RPMI7951 (cell line): ENCODE measurements at regions not wholly inside any gene's neighbourhood (a gene's known extent, or its start where the extent isn't known, plus 50 kb on each side); places are given as distances from the start of the nearest gene placed in this dataset.

Source experiments
- DNase-seq: peaks from one replicate; pipeline ENCODE4 v3.0.0-alpha.2; 2012; ENCODE audit warnings: low read depth

GRCh38 chr2:81734981-81735380, 1430.4 kb upstream of the LRRTM1 start:
- peak; percentile 7 for DNase-seq

- no peak for DNase-seq
Observed at GRCh38 chr2:81714817-81715216, 1410.3 kb upstream of the LRRTM1 start.

- DNase-seq, result no peak
Observed at GRCh38 chr2:81706856-81707255, 1402.3 kb upstream of the LRRTM1 start.

- DNase-seq, result no peak
Observed at GRCh38 chr2:81703831-81704230, 1399.3 kb upstream of the LRRTM1 start.

GRCh38 chr2:81692566-81692965, 1388.0 kb upstream of the LRRTM1 start:
- DNase-seq, result no peak

- DNase-seq, result no peak
Observed at GRCh38 chr2:81675641-81676040, 1371.1 kb upstream of the LRRTM1 start.

- DNase-seq, result no peak
Observed at GRCh38 chr2:81672923-81673322, 1368.4 kb upstream of the LRRTM1 start.

- no peak for DNase-seq
Observed at GRCh38 chr2:81672516-81672915, 1368.0 kb upstream of the LRRTM1 start.

- no peak for DNase-seq
Observed at GRCh38 chr2:81670885-81671284, 1366.3 kb upstream of the LRRTM1 start.

- no peak for DNase-seq
Observed at GRCh38 chr2:81661081-81661480, 1356.5 kb upstream of the LRRTM1 start.

- DNase-seq, result peak; percentile 85
Observed at GRCh38 chr2:81658227-81658626, 1353.7 kb upstream of the LRRTM1 start.

- peak; percentile 81 for DNase-seq
Observed at GRCh38 chr2:81650048-81650971, 1345.8 kb upstream of the LRRTM1 start.

- no peak for DNase-seq
Observed at GRCh38 chr2:81648806-81649205, 1344.3 kb upstream of the LRRTM1 start.

- DNase-seq, result no peak
Observed at GRCh38 chr2:81648370-81648769, 1343.8 kb upstream of the LRRTM1 start.

GRCh38 chr2:81647715-81648230, 1343.2 kb upstream of the LRRTM1 start:
- DNase-seq, result no peak

- no peak for DNase-seq
Observed at GRCh38 chr2:81645745-81646301, 1341.3 kb upstream of the LRRTM1 start.

- no peak for DNase-seq
Observed at GRCh38 chr2:81644189-81644588, 1339.6 kb upstream of the LRRTM1 start.

GRCh38 chr2:81624825-81625224, 1320.3 kb upstream of the LRRTM1 start:
- no peak for DNase-seq

- no peak for DNase-seq
Observed at GRCh38 chr2:81600088-81600487, 1295.5 kb upstream of the LRRTM1 start.

GRCh38 chr2:81598453-81598852, 1293.9 kb upstream of the LRRTM1 start:
- DNase-seq, result peak; percentile 8

- no peak for DNase-seq
Observed at GRCh38 chr2:81589406-81589805, 1284.9 kb upstream of the LRRTM1 start.

GRCh38 chr2:81583311-81584108, 1279.0 kb upstream of the LRRTM1 start:
- DNase-seq, result no peak
